IMR-90 (cell line): ENCODE measurements at regions not wholly inside any gene's neighbourhood (a gene's known extent, or its start where the extent isn't known, plus 50 kb on each side); places are given as distances from the start of the nearest gene placed in this dataset.

Experiments used
- ATAC-seq: fragments of 200-7000 bp; cut with Tn5 transposase; 2 replicates; pipeline ENCODE4 v1.9.1; 2020; ENCODE audit warnings: low read depth, mild to moderate bottlenecking, moderate library complexity
- BruUV-seq: library from RNA; stranded (reverse); fragments of 400-500 nt; replicated peaks from 2 replicates; lab custom pipeline; 2021; lab: Mats Ljungman, UMichigan
- CTCF ChIA-PET: fragments of 300-600 bp; formaldehyde crosslinking; extraction: SDS; loops from one replicate; lab custom pipeline; 2021; ENCODE audit warnings: antibody characterized with exemption; lab: Yijun Ruan, JAX
- POLR2A ChIA-PET: fragments of 300-600 bp; sonication (Branson Sonifier 250); formaldehyde crosslinking; loops from one replicate; lab custom pipeline; 2022; ENCODE audit warnings: antibody characterized with exemption; ENCODE audit not compliant: unreplicated experiment; lab: Charles Lee
- DNase-seq: peaks from one replicate; pipeline ENCODE4 v3.0.0; 2013
- H2AFZ ChIP-seq: replicated peaks from 2 replicates; pipeline ENCODE3; 2013; ENCODE audit warnings: low read length, mild to moderate bottlenecking; ENCODE audit not compliant: poor library complexity
- H2AK5ac ChIP-seq: 2 replicates; pipeline ENCODE4 v1.6.1; 2013; ENCODE audit warnings: low read depth, low read length, inconsistent platforms
- H2AK9ac ChIP-seq: replicated peaks from 2 replicates; pipeline ENCODE3; 2013; ENCODE audit warnings: mild to moderate bottlenecking, low read depth, low read length, moderate library complexity; ENCODE audit not compliant: poor library complexity
- H2BK120ac ChIP-seq: 2 replicates; pipeline ENCODE4 v1.6.1; 2013; ENCODE audit warnings: low read depth, low read length, inconsistent platforms
- H2BK15ac ChIP-seq: 3 replicates; pipeline ENCODE4 v1.6.1; 2013; ENCODE audit warnings: low read depth, low read length, inconsistent platforms
- H2BK20ac ChIP-seq: 2 replicates; pipeline ENCODE4 v1.6.1; 2013; ENCODE audit warnings: low read depth, mild to moderate bottlenecking, inconsistent platforms, low read length, moderate library complexity
- H2BK5ac ChIP-seq: 2 replicates; pipeline ENCODE4 v1.6.1; 2013; ENCODE audit warnings: mild to moderate bottlenecking, low read depth, low read length, inconsistent platforms; ENCODE audit not compliant: poor library complexity, severe bottlenecking
- H3K14ac ChIP-seq: replicated peaks from 2 replicates; pipeline ENCODE4 v1.6.1; 2013; ENCODE audit warnings: low read depth, low read length, inconsistent platforms
- H3K18ac ChIP-seq: 2 replicates; pipeline ENCODE4 v1.6.1; 2013; ENCODE audit warnings: low read depth, low read length, control low read depth
- H3K23ac ChIP-seq: 2 replicates; pipeline ENCODE4 v1.6.1; 2013; ENCODE audit warnings: low read depth, low read length, inconsistent platforms
- H3K27ac ChIP-seq: 2 replicates; pipeline ENCODE4 v1.5.1; 2013; ENCODE audit warnings: mild to moderate bottlenecking, control low read depth, low read length; ENCODE audit not compliant: insufficient read depth
- H3K27me3 ChIP-seq: 2 replicates; pipeline ENCODE4 v1.6.1; 2013; ENCODE audit warnings: low read length; ENCODE audit not compliant: control insufficient read depth, insufficient read depth
- H3K36me3 ChIP-seq: 2 replicates; pipeline ENCODE4 v1.6.1; 2013; ENCODE audit warnings: low read length, mixed read lengths; ENCODE audit not compliant: control insufficient read depth, insufficient read depth
- H3K4ac ChIP-seq: 2 replicates; pipeline ENCODE4 v1.6.1; 2013; ENCODE audit warnings: low read depth, low read length, inconsistent platforms
- H3K4me1 ChIP-seq: 2 replicates; pipeline ENCODE4 v1.6.1; 2013; ENCODE audit warnings: low read length, mixed read lengths; ENCODE audit not compliant: control insufficient read depth, insufficient read depth
- H3K4me2 ChIP-seq: 2 replicates; pipeline ENCODE4 v1.6.1; 2013; ENCODE audit warnings: low read depth, mild to moderate bottlenecking, control low read depth, low read length, moderate library complexity
- H3K4me3 ChIP-seq: 2 replicates; pipeline ENCODE4 v1.5.1; 2013; ENCODE audit warnings: low read depth, mild to moderate bottlenecking, control low read depth, low read length, moderate library complexity; ENCODE audit not compliant: insufficient read depth
- H3K56ac ChIP-seq: 2 replicates; pipeline ENCODE4 v1.6.1; 2013; ENCODE audit warnings: low read length, inconsistent platforms; ENCODE audit not compliant: insufficient read depth; ENCODE audit errors: extremely low read depth
- H3K79me1 ChIP-seq, 2 experiments: 2 replicates each; pipeline ENCODE4 v1.6.1; 2013; ENCODE audit warnings: low read length in 2 of 2, inconsistent platforms in 1 of 2, low read depth in 1 of 2
- H3K9ac ChIP-seq: 2 replicates; pipeline ENCODE4 v1.6.1; 2013; ENCODE audit warnings: low read depth, low read length, control low read depth
- H3K9me1 ChIP-seq: 2 replicates; pipeline ENCODE4 v1.6.1; 2013; ENCODE audit warnings: low read length, inconsistent platforms; ENCODE audit not compliant: insufficient read depth
- H3K9me3 ChIP-seq: 2 replicates; pipeline ENCODE4 v1.6.1; 2013; ENCODE audit warnings: low read length; ENCODE audit not compliant: control insufficient read depth, insufficient read depth
- H4K20me1 ChIP-seq: 2 replicates; pipeline ENCODE4 v1.6.1; 2013; ENCODE audit warnings: low read length, inconsistent platforms; ENCODE audit not compliant: insufficient read depth
- H4K5ac ChIP-seq: 2 replicates; pipeline ENCODE4 v1.6.1; 2013; ENCODE audit warnings: mild to moderate bottlenecking, low read depth, low read length, control low read depth
- H4K8ac ChIP-seq, 2 experiments: 2 replicates each; pipeline ENCODE4 v1.6.1; 2013; ENCODE audit warnings: low read depth in 2 of 2, low read length in 2 of 2, control low read depth in 1 of 2, inconsistent platforms in 1 of 2
- H4K91ac ChIP-seq: 2 replicates; pipeline ENCODE4 v1.6.1; 2013; ENCODE audit warnings: low read depth, low read length, inconsistent platforms; ENCODE audit not compliant: insufficient read depth
- BHLHE40 ChIP-seq: fragments of 150-350 bp; IDR thresholded peaks from 2 replicates; pipeline ENCODE4 v1.6.1; 2016; ENCODE audit warnings: mild to moderate bottlenecking, low read depth, low read length
- CEBPB ChIP-seq: IDR thresholded peaks from 2 replicates; pipeline ENCODE4 v1.6.1; 2012; ENCODE audit warnings: low read depth, low read length, improper control_type of control experiment
- CHD1 ChIP-seq: IDR thresholded peaks from 2 replicates; pipeline ENCODE4 v1.6.1; 2012; ENCODE audit warnings: low read depth, low read length, improper control_type of control experiment
- CTCF ChIP-seq: conservative IDR thresholded peaks from 2 replicates; pipeline ENCODE4 v1.5.1; 2012; ENCODE audit warnings: mild to moderate bottlenecking, low read depth, low read length, improper control_type of control experiment
- ELK1 ChIP-seq: fragments of 150-350 bp; IDR thresholded peaks from 2 replicates; pipeline ENCODE4 v1.6.1; 2016; ENCODE audit warnings: low read depth, mild to moderate bottlenecking, low read length, moderate library complexity, borderline replicate concordance
- FOS ChIP-seq: fragments of 150-350 bp; IDR thresholded peaks from 2 replicates; pipeline ENCODE4 v1.6.1; 2016; ENCODE audit warnings: low read depth, low read length
- MAFK ChIP-seq: IDR thresholded peaks from 2 replicates; pipeline ENCODE4 v1.6.1; 2012; ENCODE audit warnings: low read depth, low read length, improper control_type of control experiment
- MAZ ChIP-seq: IDR thresholded peaks from 2 replicates; pipeline ENCODE4 v1.6.1; 2012; ENCODE audit warnings: low read depth, mild to moderate bottlenecking, low read length, improper control_type of control experiment, moderate library complexity, borderline replicate concordance
- MXI1 ChIP-seq: IDR thresholded peaks from 2 replicates; pipeline ENCODE4 v1.6.1; 2012; ENCODE audit warnings: low read depth, mild to moderate bottlenecking, low read length, moderate library complexity, borderline replicate concordance
- NFE2L2 ChIP-seq: fragments of 150-350 bp; IDR thresholded peaks from 2 replicates; pipeline ENCODE4 v1.6.1; 2016; ENCODE audit warnings: low read depth, mild to moderate bottlenecking, low read length
- POLR2A ChIP-seq: IDR thresholded peaks from 2 replicates; pipeline ENCODE4 v1.6.1; 2012; ENCODE audit warnings: mild to moderate bottlenecking, low read depth, low read length
- RAD21 ChIP-seq: IDR thresholded peaks from 2 replicates; pipeline ENCODE4 v1.6.1; 2012; ENCODE audit warnings: low read length, improper control_type of control experiment
- RCOR1 ChIP-seq: IDR thresholded peaks from 2 replicates; pipeline ENCODE4 v1.6.1; 2012; ENCODE audit warnings: mild to moderate bottlenecking, low read length, improper control_type of control experiment; ENCODE audit not compliant: insufficient replicate concordance
- RFX5 ChIP-seq: IDR thresholded peaks from 2 replicates; pipeline ENCODE4 v1.8.0; 2012; ENCODE audit warnings: low read depth, mild to moderate bottlenecking, low read length, moderate library complexity
- SMC3 ChIP-seq: fragments of 150-350 bp; IDR thresholded peaks from 2 replicates; pipeline ENCODE4 v1.6.1; 2016; ENCODE audit warnings: low read depth, mild to moderate bottlenecking, antibody characterized with exemption, low read length, moderate library complexity
- USF2 ChIP-seq: fragments of 150-350 bp; IDR thresholded peaks from 2 replicates; pipeline ENCODE4 v1.6.1; 2017; ENCODE audit warnings: mild to moderate bottlenecking, antibody characterized with exemption, low read length, low read depth
- WGBS, 2 experiments: methylation state at CpG; one replicate each; pipeline versions ENCODE4 v1.1.5 to v1.1.7; 2013; ENCODE audit warnings: missing lambda C conversion rate in 2 of 2; ENCODE audit not compliant: insufficient read length in 1 of 2; ENCODE audit errors: extremely low coverage in 2 of 2; 5-methylcytosine and 5-hydroxymethylcytosine counted together
- dilution Hi-C: fragments of 300-500 bp; cut with HindIII; formaldehyde crosslinking; loops from one replicate; pipeline ENCODE4 v1.14.3; 2018; ENCODE audit warnings: low sequenced_read_pairs; ENCODE audit not compliant: unreplicated experiment
- in situ Hi-C: fragments of 300-500 bp; cut with MboI; formaldehyde crosslinking; loops from 3 replicates; pipeline ENCODE4 v1.14.3; 2019; ENCODE audit warnings: low sequenced_read_pairs, inconsistent platforms, mixed read lengths
- intact Hi-C: fragments of 100-400 bp; cut with micrococcal nuclease; formaldehyde crosslinking; loops from 2 replicates; pipeline ENCODE4 v1.10.0; 2022

- no peak overlapping the region for H3K9ac ChIP-seq
- H2AK9ac ChIP-seq: no peak overlapping the region
- no peak overlapping the region for H3K4me3 ChIP-seq
- peaks cover 7% of the 10 kb centered on the region for H3K9me3 ChIP-seq
- no peak overlapping the region for H3K56ac ChIP-seq
- H3K36me3 ChIP-seq: no peaks in the 10 kb centered on the region
- in situ Hi-C loops (no loop called here), dilution Hi-C loops (no loop called here), intact Hi-C loops (no loop called here)
- H2BK15ac ChIP-seq: no peak overlapping the region
- H2AFZ ChIP-seq: no peak overlapping the region
- H3K4me2 ChIP-seq: no peak overlapping the region
- CTCF ChIA-PET: no interaction called here
- H3K4me1 ChIP-seq: no peaks in the 10 kb centered on the region
- H3K23ac ChIP-seq: no peak overlapping the region
- no peak overlapping the region for H3K18ac ChIP-seq
- no TSS peak for BruUV-seq
- POLR2A ChIA-PET: no interaction called here
- no peak for TF ChIP-seq MAFK
- TF ChIP-seq USF2: no peak
- TF ChIP-seq FOS: no peak
- no peak for TF ChIP-seq ELK1
- TF ChIP-seq BHLHE40: no peak
- no peak for TF ChIP-seq CTCF
- no peak for TF ChIP-seq RFX5
- no peak for TF ChIP-seq NFE2L2
- TF ChIP-seq MXI1: no peak
- TF ChIP-seq RCOR1: no peak
- no peak for TF ChIP-seq SMC3
- no peak for TF ChIP-seq POLR2A
- no peak for TF ChIP-seq CHD1
- TF ChIP-seq CEBPB: no peak
- TF ChIP-seq MAZ: no peak
- TF ChIP-seq RAD21: no peak
- ATAC-seq (no peak), DNase-seq (no peak)
- no peak overlapping the region for H3K4ac ChIP-seq
- no peak overlapping the region for H4K5ac ChIP-seq
- H4K91ac ChIP-seq: no peak overlapping the region
- no peaks in the 10 kb centered on the region for H3K9me1 ChIP-seq
- H4K20me1 ChIP-seq: no peaks in the 10 kb centered on the region
- H3K14ac ChIP-seq: no peak overlapping the region
- H3K27me3 ChIP-seq: no peaks in the 10 kb centered on the region
- no peak overlapping the region for H2BK5ac ChIP-seq
- H2BK20ac ChIP-seq: no peak overlapping the region
- H2AK5ac ChIP-seq: no peak overlapping the region
- H4K8ac ChIP-seq: no peak overlapping the region
- H2BK120ac ChIP-seq: no peak overlapping the region
- no peaks in the 10 kb centered on the region for H3K79me1 ChIP-seq
- WGBS, 2 experiments: no CpG with 5 or more reads among the region's 5 CpGs
- no peak overlapping the region for H3K27ac ChIP-seq
These were observed 436.2 kb upstream of the SMIM21 start for GRCh38 chr18:75863696-75864095.
